DMS53 treated with DMSO at 0.1 percent for 48 hours (cell line): ENCODE measurements at regions not wholly inside any gene's neighbourhood (a gene's known extent, or its start where the extent isn't known, plus 50 kb on each side); places are given as distances from the start of the nearest gene placed in this dataset.

ENCODE experiments used
- DNase-seq: peaks from one replicate; lab custom pipeline; 2025; ENCODE audit not compliant: unreplicated experiment; lab: John Stamatoyannopoulos, UW

GRCh38 chr12:89257340-89257739, 95.0 kb downstream of the DUSP6 start:
- DNase-seq, result no peak

- DNase-seq, result no peak
These were observed 96.2 kb downstream of the DUSP6 start for GRCh38 chr12:89256060-89256459.

- no peak for DNase-seq
These were observed 98.8 kb downstream of the DUSP6 start for GRCh38 chr12:89253488-89253887.

- no peak for DNase-seq
These were observed 100.0 kb downstream of the DUSP6 start for GRCh38 chr12:89252284-89252683.

GRCh38 chr12:89251342-89252271, 100.7 kb downstream of the DUSP6 start:
- DNase-seq, result no peak

- DNase-seq, result no peak
These were observed 101.7 kb downstream of the DUSP6 start for GRCh38 chr12:89250636-89251035.

- no peak for DNase-seq
These were observed 102.1 kb downstream of the DUSP6 start for GRCh38 chr12:89250213-89250612.

- no peak for DNase-seq
These were observed 104.3 kb downstream of the DUSP6 start for GRCh38 chr12:89247967-89248366.

- peak; percentile 63 for DNase-seq
These were observed 104.8 kb downstream of the DUSP6 start for GRCh38 chr12:89247541-89247942.

GRCh38 chr12:89245090-89245489, 107.2 kb downstream of the DUSP6 start:
- DNase-seq, result no peak

GRCh38 chr12:89244536-89244935, 107.8 kb downstream of the DUSP6 start:
- DNase-seq, result no peak

GRCh38 chr12:89243771-89244170, 108.5 kb downstream of the DUSP6 start:
- no peak for DNase-seq

- DNase-seq, result no peak
These were observed 112.8 kb downstream of the DUSP6 start for GRCh38 chr12:89239534-89239933.

- DNase-seq, result no peak
These were observed 113.7 kb downstream of the DUSP6 start for GRCh38 chr12:89238593-89238992.

- no peak for DNase-seq
These were observed 114.5 kb downstream of the DUSP6 start for GRCh38 chr12:89237763-89238162.

GRCh38 chr12:89236748-89237383, 115.4 kb downstream of the DUSP6 start:
- peak; percentile 91 for DNase-seq

- DNase-seq, result peak; percentile 57
These were observed 116.1 kb downstream of the DUSP6 start for GRCh38 chr12:89236237-89236636.

GRCh38 chr12:89235189-89235993, 116.9 kb downstream of the DUSP6 start:
- DNase-seq, result no peak

- no peak for DNase-seq
These were observed 117.8 kb downstream of the DUSP6 start for GRCh38 chr12:89234324-89235114.

GRCh38 chr12:89231686-89232085, 120.6 kb downstream of the DUSP6 start:
- DNase-seq, result no peak
